ENCODE measurements at regions not wholly inside any gene's neighbourhood (a gene's known extent, or its start where the extent isn't known, plus 50 kb on each side); places are given as distances from the start of the nearest gene placed in this dataset.

DNA sequence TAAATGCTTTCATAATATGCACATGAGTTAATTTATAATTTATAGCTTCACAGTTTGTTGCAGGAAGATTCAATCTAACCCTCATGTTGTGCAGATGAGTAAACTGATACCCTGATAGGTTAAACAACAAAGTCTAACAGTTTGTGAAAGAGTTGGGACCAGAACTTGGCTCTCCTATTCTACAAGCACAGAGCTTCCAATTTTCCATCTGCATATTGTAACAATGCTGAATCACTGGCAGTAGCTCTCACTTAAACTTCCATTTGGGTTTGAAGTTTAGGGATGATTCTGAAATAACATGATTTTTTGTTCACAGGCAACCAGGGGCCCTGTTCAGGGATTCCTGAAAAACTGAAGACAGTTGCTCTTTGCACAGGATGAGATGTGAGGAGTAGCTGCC is 179.3 kb downstream of the XPNPEP1 start:
- TF ChIP-seq, protein P1, sequence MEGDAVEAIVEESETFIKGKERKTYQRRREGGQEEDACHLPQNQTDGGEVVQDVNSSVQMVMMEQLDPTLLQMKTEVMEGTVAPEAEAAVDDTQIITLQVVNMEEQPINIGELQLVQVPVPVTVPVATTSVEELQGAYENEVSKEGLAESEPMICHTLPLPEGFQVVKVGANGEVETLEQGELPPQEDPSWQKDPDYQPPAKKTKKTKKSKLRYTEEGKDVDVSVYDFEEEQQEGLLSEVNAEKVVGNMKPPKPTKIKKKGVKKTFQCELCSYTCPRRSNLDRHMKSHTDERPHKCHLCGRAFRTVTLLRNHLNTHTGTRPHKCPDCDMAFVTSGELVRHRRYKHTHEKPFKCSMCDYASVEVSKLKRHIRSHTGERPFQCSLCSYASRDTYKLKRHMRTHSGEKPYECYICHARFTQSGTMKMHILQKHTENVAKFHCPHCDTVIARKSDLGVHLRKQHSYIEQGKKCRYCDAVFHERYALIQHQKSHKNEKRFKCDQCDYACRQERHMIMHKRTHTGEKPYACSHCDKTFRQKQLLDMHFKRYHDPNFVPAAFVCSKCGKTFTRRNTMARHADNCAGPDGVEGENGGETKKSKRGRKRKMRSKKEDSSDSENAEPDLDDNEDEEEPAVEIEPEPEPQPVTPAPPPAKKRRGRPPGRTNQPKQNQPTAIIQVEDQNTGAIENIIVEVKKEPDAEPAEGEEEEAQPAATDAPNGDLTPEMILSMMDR (IDR thresholded peaks at IDR 0.05 in 8 of 11, conservative IDR thresholded peaks at IDR 0.05 in 3 of 11): no peak
- no peak for TF ChIP-seq POLR2A (IDR thresholded peaks at IDR 0.05)

All from spleen (tissue), 7 donors.